ENCODE measurements at regions not wholly inside any gene's neighbourhood (a gene's known extent, or its start where the extent isn't known, plus 50 kb on each side); places are given as distances from the start of the nearest gene placed in this dataset.
"Not testable (repeated sequence)": the region's sequence is repeated elsewhere in the genome, so short reads cannot be mapped to it uniquely, and the experiment has no call there.

- DNase-seq (ENCODE audit: low read depth), result no peak
Observed at GRCh38 chr6:112401083-112401482, 54.0 kb downstream of the RFPL4B start.

GRCh38 chr6:112407101-112407590, 60.0 kb downstream of the RFPL4B start:
- no peak for DNase-seq (ENCODE audit: low read depth)

GRCh38 chr6:112408522-112408921, 61.4 kb downstream of the RFPL4B start:
- no peak for DNase-seq (ENCODE audit: low read depth)

- DNase-seq (ENCODE audit: low read depth), result no peak
Observed at GRCh38 chr6:112409311-112409710, 62.2 kb downstream of the RFPL4B start.

- DNase-seq (ENCODE audit: low read depth), result peak; percentile 23
Observed at GRCh38 chr6:112413780-112414179, 66.7 kb downstream of the RFPL4B start.

- DNase-seq (ENCODE audit: low read depth), result no peak
Observed at GRCh38 chr6:112415366-112415765, 68.2 kb downstream of the RFPL4B start.

- DNase-seq (ENCODE audit: low read depth), result no peak
Observed at GRCh38 chr6:112416866-112417265, 69.7 kb downstream of the RFPL4B start.

GRCh38 chr6:112427011-112427410, 79.9 kb downstream of the RFPL4B start:
- not testable (repeated sequence) for DNase-seq (ENCODE audit: low read depth)

- no peak for DNase-seq (ENCODE audit: low read depth)
Observed at GRCh38 chr6:112427499-112427898, 80.4 kb downstream of the RFPL4B start.

GRCh38 chr6:112428477-112428876, 81.3 kb downstream of the RFPL4B start:
- DNase-seq (ENCODE audit: low read depth), result no peak

- DNase-seq (ENCODE audit: low read depth), result peak; percentile 11
Observed at GRCh38 chr6:112429226-112429625, 82.1 kb downstream of the RFPL4B start.

GRCh38 chr6:112431803-112432202, 84.7 kb downstream of the RFPL4B start:
- DNase-seq (ENCODE audit: low read depth), result no peak

GRCh38 chr6:112432853-112433252, 85.7 kb downstream of the RFPL4B start:
- no peak for DNase-seq (ENCODE audit: low read depth)

- DNase-seq (ENCODE audit: low read depth), result no peak
Observed at GRCh38 chr6:112433457-112433856, 86.3 kb downstream of the RFPL4B start.

GRCh38 chr6:112434896-112435435, 87.8 kb downstream of the RFPL4B start:
- no peak for DNase-seq (ENCODE audit: low read depth)

GRCh38 chr6:112437058-112437457, 89.9 kb downstream of the RFPL4B start:
- DNase-seq (ENCODE audit: low read depth), result no peak

- no peak for DNase-seq (ENCODE audit: low read depth)
Observed at GRCh38 chr6:112439010-112439409, 91.9 kb downstream of the RFPL4B start.

- DNase-seq (ENCODE audit: low read depth), result no peak
Observed at GRCh38 chr6:112439432-112439831, 92.3 kb downstream of the RFPL4B start.

- DNase-seq (ENCODE audit: low read depth), result no peak
Observed at GRCh38 chr6:112441607-112442006, 94.5 kb downstream of the RFPL4B start.

GRCh38 chr6:112443179-112444065, 96.3 kb downstream of the RFPL4B start:
- DNase-seq (ENCODE audit: low read depth), result no peak

GRCh38 chr6:112448786-112449185, 101.7 kb downstream of the RFPL4B start:
- DNase-seq (ENCODE audit: low read depth), result not testable (repeated sequence)

- DNase-seq (ENCODE audit: low read depth), result no peak
Observed at GRCh38 chr6:112450663-112451062, 103.5 kb downstream of the RFPL4B start.

- no peak for DNase-seq (ENCODE audit: low read depth)
Observed at GRCh38 chr6:112457886-112458285, 110.8 kb downstream of the RFPL4B start.
